ENCODE measurements at regions not wholly inside any gene's neighbourhood (a gene's known extent, or its start where the extent isn't known, plus 50 kb on each side); places are given as distances from the start of the nearest gene placed in this dataset.

GRCh38 chr10:60626037-60626436, 152.2 kb upstream of the CDK1 start:
- Mint-ChIP-seq H3K4me1 (peaks cover 4% of the 10 kb centered on the region), H3K27me3 (no peaks in the 10 kb centered on the region), H3K9me3 (no peaks in the 10 kb centered on the region), H3K27ac (no peak overlapping the region), H3K4me3 (no peak overlapping the region), H3K36me3 (ENCODE audit: low read depth) (peaks cover 1% of the 10 kb centered on the region)
- intact Hi-C loops (cut with micrococcal nuclease), result no loop called here
- no peak for DNase-seq

GRCh38 chr10:60623627-60624026, 154.7 kb upstream of the CDK1 start:
- Mint-ChIP-seq H3K27ac (no peak overlapping the region), H3K4me3 (no peak overlapping the region), H3K9me3 (no peaks in the 10 kb centered on the region), H3K27me3 (no peaks in the 10 kb centered on the region), H3K4me1 (peaks cover 3% of the 10 kb centered on the region), H3K36me3 (ENCODE audit: low read depth) (peaks cover 1% of the 10 kb centered on the region)
- no peak for DNase-seq
- intact Hi-C loops (cut with micrococcal nuclease), result no loop called here

- intact Hi-C loops (cut with micrococcal nuclease), result no loop called here
- H3K27ac Mint-ChIP-seq, result no peak overlapping the region
- no peaks in the 10 kb centered on the region for H3K9me3 Mint-ChIP-seq
- H3K4me1 Mint-ChIP-seq, result peaks cover 3% of the 10 kb centered on the region
- DNase-seq, result no peak
- H3K27me3 Mint-ChIP-seq, result no peaks in the 10 kb centered on the region
- H3K4me3 Mint-ChIP-seq, result no peak overlapping the region
- H3K36me3 Mint-ChIP-seq (ENCODE audit: low read depth), result no peaks in the 10 kb centered on the region
Measured at GRCh38 chr10:60621018-60621417, 157.3 kb upstream of the CDK1 start.

GRCh38 chr10:60618861-60619260, 159.4 kb upstream of the CDK1 start:
- Mint-ChIP-seq H3K36me3 (ENCODE audit: low read depth) (peaks cover 6% of the 10 kb centered on the region), H3K27ac (no peak overlapping the region)
- intact Hi-C loops (cut with micrococcal nuclease), result no loop called here

GRCh38 chr10:60615541-60615940, 162.7 kb upstream of the CDK1 start:
- Mint-ChIP-seq H3K27me3 (no peaks in the 10 kb centered on the region), H3K4me3 (no peak overlapping the region), H3K9me3 (no peaks in the 10 kb centered on the region), H3K4me1 (peaks cover 15% of the 10 kb centered on the region), H3K27ac (no peak overlapping the region), H3K36me3 (ENCODE audit: low read depth) (peaks cover 10% of the 10 kb centered on the region)
- intact Hi-C loops (cut with micrococcal nuclease), result no loop called here
- no peak for DNase-seq

More at GRCh38 chr10:60618861-60619260, 159.4 kb upstream of the CDK1 start:
- DNase-seq, result no peak
- H3K27me3 Mint-ChIP-seq, result no peaks in the 10 kb centered on the region
- H3K9me3 Mint-ChIP-seq, result no peaks in the 10 kb centered on the region
- no peak overlapping the region for H3K4me3 Mint-ChIP-seq
- H3K4me1 Mint-ChIP-seq, result peaks cover 3% of the 10 kb centered on the region

GRCh38 chr10:60614363-60614762, 163.9 kb upstream of the CDK1 start:
- Mint-ChIP-seq H3K9me3 (no peaks in the 10 kb centered on the region), H3K36me3 (ENCODE audit: low read depth) (peaks cover 10% of the 10 kb centered on the region), H3K4me3 (no peak overlapping the region), H3K27me3 (no peaks in the 10 kb centered on the region), H3K4me1 (peaks cover 15% of the 10 kb centered on the region), H3K27ac (no peak overlapping the region)
- DNase-seq, result no peak
- intact Hi-C loops (cut with micrococcal nuclease), result no loop called here

GRCh38 chr10:60613434-60613833, 164.8 kb upstream of the CDK1 start:
- H3K27me3 Mint-ChIP-seq, result no peaks in the 10 kb centered on the region
- peaks cover 16% of the 10 kb centered on the region for H3K4me1 Mint-ChIP-seq
- peaks cover 15% of the 10 kb centered on the region for H3K36me3 Mint-ChIP-seq (ENCODE audit: low read depth)
- H3K27ac Mint-ChIP-seq, result no peak overlapping the region
- no peak for DNase-seq
- H3K9me3 Mint-ChIP-seq, result no peaks in the 10 kb centered on the region
- H3K4me3 Mint-ChIP-seq, result no peak overlapping the region
- intact Hi-C loops (cut with micrococcal nuclease), result no loop called here

- peaks cover 18% of the 10 kb centered on the region for H3K36me3 Mint-ChIP-seq (ENCODE audit: low read depth)
- no peak overlapping the region for H3K4me3 Mint-ChIP-seq
- H3K27ac Mint-ChIP-seq, result peak overlapping the region; percentile 78
- intact Hi-C loops (cut with micrococcal nuclease), result loop anchor here (2.0 kb wide), 3 partner anchors 15 to 75 kb away; no protein-coding TSS in a partner anchor
- H3K27me3 Mint-ChIP-seq, result no peaks in the 10 kb centered on the region
- peaks cover 19% of the 10 kb centered on the region for H3K4me1 Mint-ChIP-seq
- no peaks in the 10 kb centered on the region for H3K9me3 Mint-ChIP-seq
- DNase-seq, result peak; percentile 61
Measured at GRCh38 chr10:60611291-60611747, 167.0 kb upstream of the CDK1 start.

GRCh38 chr10:60607372-60607771, 170.9 kb upstream of the CDK1 start:
- intact Hi-C loops (cut with micrococcal nuclease), result no loop called here

GRCh38 chr10:60606343-60607080, 171.8 kb upstream of the CDK1 start:
- Mint-ChIP-seq H3K4me3 (no peak overlapping the region), H3K27me3 (no peaks in the 10 kb centered on the region)
- intact Hi-C loops (cut with micrococcal nuclease), result no loop called here

More at GRCh38 chr10:60607372-60607771, 170.9 kb upstream of the CDK1 start:
- no peak overlapping the region for H3K27ac Mint-ChIP-seq
- H3K4me1 Mint-ChIP-seq, result peaks cover 19% of the 10 kb centered on the region
- no peak for DNase-seq
- no peaks in the 10 kb centered on the region for H3K27me3 Mint-ChIP-seq
- no peaks in the 10 kb centered on the region for H3K9me3 Mint-ChIP-seq
- no peak overlapping the region for H3K4me3 Mint-ChIP-seq
- peaks cover 9% of the 10 kb centered on the region for H3K36me3 Mint-ChIP-seq (ENCODE audit: low read depth)

GRCh38 chr10:60605476-60605875, 172.8 kb upstream of the CDK1 start:
- Mint-ChIP-seq H3K9me3 (no peaks in the 10 kb centered on the region), H3K27ac (no peak overlapping the region), H3K36me3 (ENCODE audit: low read depth) (peaks cover 8% of the 10 kb centered on the region), H3K27me3 (no peaks in the 10 kb centered on the region), H3K4me1 (peaks cover 7% of the 10 kb centered on the region), H3K4me3 (no peak overlapping the region)
- intact Hi-C loops (cut with micrococcal nuclease), result no loop called here
- no peak for DNase-seq

More at GRCh38 chr10:60606343-60607080, 171.8 kb upstream of the CDK1 start:
- Mint-ChIP-seq H3K36me3 (ENCODE audit: low read depth) (peaks cover 8% of the 10 kb centered on the region), H3K27ac (no peak overlapping the region), H3K9me3 (no peaks in the 10 kb centered on the region), H3K4me1 (peaks cover 13% of the 10 kb centered on the region)
- no peak for DNase-seq

- peaks cover 7% of the 10 kb centered on the region for H3K4me1 Mint-ChIP-seq
- no peaks in the 10 kb centered on the region for H3K9me3 Mint-ChIP-seq
- peaks cover 8% of the 10 kb centered on the region for H3K36me3 Mint-ChIP-seq (ENCODE audit: low read depth)
- H3K27me3 Mint-ChIP-seq, result no peaks in the 10 kb centered on the region
- H3K4me3 Mint-ChIP-seq, result no peak overlapping the region
- H3K27ac Mint-ChIP-seq, result no peak overlapping the region
- DNase-seq, result no peak
- intact Hi-C loops (cut with micrococcal nuclease), result no loop called here
Measured at GRCh38 chr10:60604342-60604741, 173.9 kb upstream of the CDK1 start.

GRCh38 chr10:60597513-60597912, 180.8 kb upstream of the CDK1 start:
- no peaks in the 10 kb centered on the region for H3K9me3 Mint-ChIP-seq
- intact Hi-C loops (cut with micrococcal nuclease), result loop anchor here (2.0 kb wide), 1 partner anchor 13 kb away; no protein-coding TSS in a partner anchor
- H3K4me3 Mint-ChIP-seq, result no peak overlapping the region

GRCh38 chr10:60595852-60596251, 182.4 kb upstream of the CDK1 start:
- H3K27me3 Mint-ChIP-seq, result no peaks in the 10 kb centered on the region
- H3K9me3 Mint-ChIP-seq, result no peaks in the 10 kb centered on the region
- H3K4me3 Mint-ChIP-seq, result no peak overlapping the region
- intact Hi-C loops (cut with micrococcal nuclease), result loop anchor here (2.0 kb wide), 2 partner anchors 15 to 23 kb away; no protein-coding TSS in a partner anchor
- no peak overlapping the region for H3K27ac Mint-ChIP-seq
- DNase-seq, result no peak
- peaks cover 12% of the 10 kb centered on the region for H3K36me3 Mint-ChIP-seq (ENCODE audit: low read depth)
- H3K4me1 Mint-ChIP-seq, result peaks cover 19% of the 10 kb centered on the region

More at GRCh38 chr10:60597513-60597912, 180.8 kb upstream of the CDK1 start:
- H3K27ac Mint-ChIP-seq, result no peak overlapping the region
- peaks cover 8% of the 10 kb centered on the region for H3K36me3 Mint-ChIP-seq (ENCODE audit: low read depth)
- H3K27me3 Mint-ChIP-seq, result no peaks in the 10 kb centered on the region
- H3K4me1 Mint-ChIP-seq, result peaks cover 19% of the 10 kb centered on the region
- DNase-seq, result no peak

All from activated CD4-positive, alpha-beta T cell treated with anti-CD3 and anti-CD28 coated beads, Interleukin-2, amount 10 ng/mL, durations not matched to agents 24 days and 14 days (primary cell).